ENCODE measurements at regions not wholly inside any gene's neighbourhood (a gene's known extent, or its start where the extent isn't known, plus 50 kb on each side); places are given as distances from the start of the nearest gene placed in this dataset.

DNA sequence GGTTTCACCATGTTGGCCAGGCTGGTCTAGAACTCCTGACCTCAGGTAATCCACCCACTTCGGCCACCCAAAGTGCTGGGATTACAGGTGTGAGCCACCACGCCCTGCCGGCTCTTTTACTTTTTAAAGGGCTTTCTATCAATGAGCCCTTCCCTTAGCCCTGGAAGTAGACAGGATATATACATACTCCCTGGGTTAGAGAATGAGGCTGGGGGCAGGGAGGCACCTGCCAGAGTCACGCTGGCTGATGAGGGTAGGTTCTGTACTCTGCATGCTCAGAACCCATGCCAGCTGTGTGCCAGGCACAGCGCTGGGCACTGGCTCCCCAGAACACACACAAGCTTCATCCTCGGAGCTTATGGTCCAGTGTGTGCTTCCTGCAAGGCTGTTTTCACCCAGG, 113.6 kb upstream of the IPO9 start:
- Histone ChIP-seq H3K4me2 (no peak overlapping the region), H4K20me1 (replicated peaks; ENCODE audit: insufficient read depth) (no peaks in the 10 kb centered on the region), H3K79me2 (replicated peaks; ENCODE audit: insufficient read depth) (no peaks in the 10 kb centered on the region), H3K27me3 (ENCODE audit: insufficient read depth) (no peaks in the 10 kb centered on the region), H2AFZ (no peak overlapping the region), H3K27ac (ENCODE audit: low read depth) (no peak overlapping the region), H3K4me3 (no peak overlapping the region), H3K36me3 (ENCODE audit: insufficient read depth) (no peaks in the 10 kb centered on the region), H3K9me2 (ENCODE audit: insufficient read depth) (no peaks in the 10 kb centered on the region), H3F3A (replicated peaks; ENCODE audit: low read depth) (no peaks in the 10 kb centered on the region), H3K4me1 (ENCODE audit: insufficient read depth) (no peaks in the 10 kb centered on the region)
- H3K27me3 Mint-ChIP-seq (ENCODE audit: insufficient read depth, low read depth, poor library complexity) = peaks cover 6% of the 10 kb centered on the region
- peaks cover 28% of the 10 kb centered on the region for H3K36me3 Mint-ChIP-seq (ENCODE audit: low read depth)
- TF ChIP-seq POLR2AphosphoS5 (IDR thresholded peaks at IDR 0.05; ENCODE audit: low read depth) (no peak), NANOG (IDR thresholded peaks at IDR 0.05; ENCODE audit: borderline replicate concordance) (no peak), ETS1 (IDR thresholded peaks at IDR 0.05) (no peak), CREB1 (CRISPR knock-in tag; IDR thresholded peaks at IDR 0.05; ENCODE audit: low read depth) (no peak), EZH2 (IDR thresholded peaks at IDR 0.05; ENCODE audit: low read depth, unreplicated experiment) (no peak), EZH2phosphoT487 (IDR thresholded peaks at IDR 0.05; ENCODE audit: unreplicated experiment) (no peak), ZNF114 (CRISPR knock-in tag; IDR thresholded peaks at IDR 0.05) (no peak), STAT1 (IDR thresholded peaks at IDR 0.05; ENCODE audit: unreplicated experiment) (no peak), ZNF331 (CRISPR knock-in tag; IDR thresholded peaks at IDR 0.05; ENCODE audit: low read depth) (no peak), JUNB (IDR thresholded peaks at IDR 0.05; ENCODE audit: unreplicated experiment) (no peak)
- TF ChIP-seq, protein P1, sequence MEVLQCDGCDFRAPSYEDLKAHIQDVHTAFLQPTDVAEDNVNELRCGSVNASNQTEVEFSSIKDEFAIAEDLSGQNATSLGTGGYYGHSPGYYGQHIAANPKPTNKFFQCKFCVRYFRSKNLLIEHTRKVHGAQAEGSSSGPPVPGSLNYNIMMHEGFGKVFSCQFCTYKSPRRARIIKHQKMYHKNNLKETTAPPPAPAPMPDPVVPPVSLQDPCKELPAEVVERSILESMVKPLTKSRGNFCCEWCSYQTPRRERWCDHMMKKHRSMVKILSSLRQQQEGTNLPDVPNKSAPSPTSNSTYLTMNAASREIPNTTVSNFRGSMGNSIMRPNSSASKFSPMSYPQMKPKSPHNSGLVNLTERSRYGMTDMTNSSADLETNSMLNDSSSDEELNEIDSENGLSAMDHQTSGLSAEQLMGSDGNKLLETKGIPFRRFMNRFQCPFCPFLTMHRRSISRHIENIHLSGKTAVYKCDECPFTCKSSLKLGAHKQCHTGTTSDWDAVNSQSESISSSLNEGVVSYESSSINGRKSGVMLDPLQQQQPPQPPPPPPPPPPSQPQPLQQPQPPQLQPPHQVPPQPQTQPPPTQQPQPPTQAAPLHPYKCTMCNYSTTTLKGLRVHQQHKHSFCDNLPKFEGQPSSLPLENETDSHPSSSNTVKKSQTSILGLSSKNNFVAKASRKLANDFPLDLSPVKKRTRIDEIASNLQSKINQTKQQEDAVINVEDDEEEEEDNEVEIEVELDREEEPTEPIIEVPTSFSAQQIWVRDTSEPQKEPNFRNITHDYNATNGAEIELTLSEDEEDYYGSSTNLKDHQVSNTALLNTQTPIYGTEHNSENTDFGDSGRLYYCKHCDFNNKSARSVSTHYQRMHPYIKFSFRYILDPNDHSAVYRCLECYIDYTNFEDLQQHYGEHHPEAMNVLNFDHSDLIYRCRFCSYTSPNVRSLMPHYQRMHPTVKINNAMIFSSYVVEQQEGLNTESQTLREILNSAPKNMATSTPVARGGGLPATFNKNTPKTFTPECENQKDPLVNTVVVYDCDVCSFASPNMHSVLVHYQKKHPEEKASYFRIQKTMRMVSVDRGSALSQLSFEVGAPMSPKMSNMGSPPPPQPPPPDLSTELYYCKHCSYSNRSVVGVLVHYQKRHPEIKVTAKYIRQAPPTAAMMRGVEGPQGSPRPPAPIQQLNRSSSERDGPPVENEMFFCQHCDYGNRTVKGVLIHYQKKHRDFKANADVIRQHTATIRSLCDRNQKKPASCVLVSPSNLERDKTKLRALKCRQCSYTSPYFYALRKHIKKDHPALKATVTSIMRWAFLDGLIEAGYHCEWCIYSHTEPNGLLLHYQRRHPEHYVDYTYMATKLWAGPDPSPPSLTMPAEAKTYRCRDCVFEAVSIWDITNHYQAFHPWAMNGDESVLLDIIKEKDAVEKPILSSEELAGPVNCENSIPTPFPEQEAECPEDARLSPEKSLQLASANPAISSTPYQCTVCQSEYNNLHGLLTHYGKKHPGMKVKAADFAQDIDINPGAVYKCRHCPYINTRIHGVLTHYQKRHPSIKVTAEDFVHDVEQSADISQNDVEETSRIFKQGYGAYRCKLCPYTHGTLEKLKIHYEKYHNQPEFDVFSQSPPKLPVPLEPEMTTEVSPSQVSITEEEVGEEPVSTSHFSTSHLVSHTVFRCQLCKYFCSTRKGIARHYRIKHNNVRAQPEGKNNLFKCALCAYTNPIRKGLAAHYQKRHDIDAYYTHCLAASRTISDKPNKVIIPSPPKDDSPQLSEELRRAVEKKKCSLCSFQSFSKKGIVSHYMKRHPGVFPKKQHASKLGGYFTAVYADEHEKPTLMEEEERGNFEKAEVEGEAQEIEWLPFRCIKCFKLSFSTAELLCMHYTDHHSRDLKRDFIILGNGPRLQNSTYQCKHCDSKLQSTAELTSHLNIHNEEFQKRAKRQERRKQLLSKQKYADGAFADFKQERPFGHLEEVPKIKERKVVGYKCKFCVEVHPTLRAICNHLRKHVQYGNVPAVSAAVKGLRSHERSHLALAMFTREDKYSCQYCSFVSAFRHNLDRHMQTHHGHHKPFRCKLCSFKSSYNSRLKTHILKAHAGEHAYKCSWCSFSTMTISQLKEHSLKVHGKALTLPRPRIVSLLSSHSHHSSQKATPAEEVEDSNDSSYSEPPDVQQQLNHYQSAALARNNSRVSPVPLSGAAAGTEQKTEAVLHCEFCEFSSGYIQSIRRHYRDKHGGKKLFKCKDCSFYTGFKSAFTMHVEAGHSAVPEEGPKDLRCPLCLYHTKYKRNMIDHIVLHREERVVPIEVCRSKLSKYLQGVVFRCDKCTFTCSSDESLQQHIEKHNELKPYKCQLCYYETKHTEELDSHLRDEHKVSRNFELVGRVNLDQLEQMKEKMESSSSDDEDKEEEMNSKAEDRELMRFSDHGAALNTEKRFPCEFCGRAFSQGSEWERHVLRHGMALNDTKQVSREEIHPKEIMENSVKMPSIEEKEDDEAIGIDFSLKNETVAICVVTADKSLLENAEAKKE (CRISPR knock-in tag; IDR thresholded peaks at IDR 0.05) = no peak
- TF ChIP-seq, protein P2, sequence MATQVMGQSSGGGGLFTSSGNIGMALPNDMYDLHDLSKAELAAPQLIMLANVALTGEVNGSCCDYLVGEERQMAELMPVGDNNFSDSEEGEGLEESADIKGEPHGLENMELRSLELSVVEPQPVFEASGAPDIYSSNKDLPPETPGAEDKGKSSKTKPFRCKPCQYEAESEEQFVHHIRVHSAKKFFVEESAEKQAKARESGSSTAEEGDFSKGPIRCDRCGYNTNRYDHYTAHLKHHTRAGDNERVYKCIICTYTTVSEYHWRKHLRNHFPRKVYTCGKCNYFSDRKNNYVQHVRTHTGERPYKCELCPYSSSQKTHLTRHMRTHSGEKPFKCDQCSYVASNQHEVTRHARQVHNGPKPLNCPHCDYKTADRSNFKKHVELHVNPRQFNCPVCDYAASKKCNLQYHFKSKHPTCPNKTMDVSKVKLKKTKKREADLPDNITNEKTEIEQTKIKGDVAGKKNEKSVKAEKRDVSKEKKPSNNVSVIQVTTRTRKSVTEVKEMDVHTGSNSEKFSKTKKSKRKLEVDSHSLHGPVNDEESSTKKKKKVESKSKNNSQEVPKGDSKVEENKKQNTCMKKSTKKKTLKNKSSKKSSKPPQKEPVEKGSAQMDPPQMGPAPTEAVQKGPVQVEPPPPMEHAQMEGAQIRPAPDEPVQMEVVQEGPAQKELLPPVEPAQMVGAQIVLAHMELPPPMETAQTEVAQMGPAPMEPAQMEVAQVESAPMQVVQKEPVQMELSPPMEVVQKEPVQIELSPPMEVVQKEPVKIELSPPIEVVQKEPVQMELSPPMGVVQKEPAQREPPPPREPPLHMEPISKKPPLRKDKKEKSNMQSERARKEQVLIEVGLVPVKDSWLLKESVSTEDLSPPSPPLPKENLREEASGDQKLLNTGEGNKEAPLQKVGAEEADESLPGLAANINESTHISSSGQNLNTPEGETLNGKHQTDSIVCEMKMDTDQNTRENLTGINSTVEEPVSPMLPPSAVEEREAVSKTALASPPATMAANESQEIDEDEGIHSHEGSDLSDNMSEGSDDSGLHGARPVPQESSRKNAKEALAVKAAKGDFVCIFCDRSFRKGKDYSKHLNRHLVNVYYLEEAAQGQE (IDR thresholded peaks at IDR 0.05; ENCODE audit: unreplicated experiment) = no peak
- TF ChIP-seq, protein P3, sequence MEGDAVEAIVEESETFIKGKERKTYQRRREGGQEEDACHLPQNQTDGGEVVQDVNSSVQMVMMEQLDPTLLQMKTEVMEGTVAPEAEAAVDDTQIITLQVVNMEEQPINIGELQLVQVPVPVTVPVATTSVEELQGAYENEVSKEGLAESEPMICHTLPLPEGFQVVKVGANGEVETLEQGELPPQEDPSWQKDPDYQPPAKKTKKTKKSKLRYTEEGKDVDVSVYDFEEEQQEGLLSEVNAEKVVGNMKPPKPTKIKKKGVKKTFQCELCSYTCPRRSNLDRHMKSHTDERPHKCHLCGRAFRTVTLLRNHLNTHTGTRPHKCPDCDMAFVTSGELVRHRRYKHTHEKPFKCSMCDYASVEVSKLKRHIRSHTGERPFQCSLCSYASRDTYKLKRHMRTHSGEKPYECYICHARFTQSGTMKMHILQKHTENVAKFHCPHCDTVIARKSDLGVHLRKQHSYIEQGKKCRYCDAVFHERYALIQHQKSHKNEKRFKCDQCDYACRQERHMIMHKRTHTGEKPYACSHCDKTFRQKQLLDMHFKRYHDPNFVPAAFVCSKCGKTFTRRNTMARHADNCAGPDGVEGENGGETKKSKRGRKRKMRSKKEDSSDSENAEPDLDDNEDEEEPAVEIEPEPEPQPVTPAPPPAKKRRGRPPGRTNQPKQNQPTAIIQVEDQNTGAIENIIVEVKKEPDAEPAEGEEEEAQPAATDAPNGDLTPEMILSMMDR (conservative IDR thresholded peaks at IDR 0.05; ENCODE audit: low read depth in 2 of 2) = no peak
- no peaks in the 10 kb centered on the region for H3K9me3 Mint-ChIP-seq
- no peak for ATAC-seq
- peaks cover 16% of the 10 kb centered on the region for H3K4me1 Mint-ChIP-seq
- H3K27ac Mint-ChIP-seq = no peak overlapping the region
- no peak for DNase-seq (ENCODE audit: low spot score)
- no peak overlapping the region for H3K4me3 Mint-ChIP-seq
